MM.1S (cell line): ENCODE measurements at regions not wholly inside any gene's neighbourhood (a gene's known extent, or its start where the extent isn't known, plus 50 kb on each side); places are given as distances from the start of the nearest gene placed in this dataset.

ENCODE experiments used
- DNase-seq: peaks from one replicate; pipeline ENCODE4 v3.0.0-alpha.2; 2015
- H2AFZ ChIP-seq: fragments of 300-600 bp; sonication (generic); 2 replicates; pipeline ENCODE4 v1.6.0; 2016; ENCODE audit warnings: antibody characterized with exemption, low read length
- H3F3A ChIP-seq: fragments of 300-600 bp; sonication (generic); 2 replicates; pipeline ENCODE4 v1.6.1; 2016; ENCODE audit warnings: mild to moderate bottlenecking, antibody characterized with exemption, low read length, moderate library complexity, mixed read lengths; ENCODE audit not compliant: insufficient read depth
- H3K27ac ChIP-seq: fragments of 300-600 bp; sonication (generic); 2 replicates; pipeline ENCODE4 v1.5.1; 2016; ENCODE audit warnings: mild to moderate bottlenecking, low read length
- H3K27me3 ChIP-seq: fragments of 300-600 bp; sonication (generic); replicated peaks from 2 replicates; pipeline ENCODE4 v1.6.0; 2016; ENCODE audit warnings: low read length; ENCODE audit not compliant: insufficient read depth
- H3K36me3 ChIP-seq: fragments of 300-600 bp; sonication (generic); replicated peaks from 2 replicates; pipeline ENCODE4 v1.6.1; 2016; ENCODE audit warnings: mild to moderate bottlenecking, low read length, mixed read lengths; ENCODE audit not compliant: insufficient read depth
- H3K4me1 ChIP-seq: fragments of 300-600 bp; sonication (generic); 2 replicates; pipeline ENCODE4 v1.6.1; 2016; ENCODE audit warnings: low read length, mixed read lengths
- H3K4me2 ChIP-seq: fragments of 300-600 bp; sonication (generic); 2 replicates; pipeline ENCODE4 v1.6.0; 2016; ENCODE audit warnings: low read depth, low read length
- H3K4me3 ChIP-seq: fragments of 300-600 bp; sonication (generic); 2 replicates; pipeline ENCODE4 v1.5.1; 2016; ENCODE audit warnings: low read length, mixed read lengths
- H3K79me2 ChIP-seq: fragments of 300-600 bp; sonication (generic); 2 replicates; pipeline ENCODE4 v1.6.1; 2016; ENCODE audit warnings: mixed run types, low read length, mixed read lengths
- H3K9ac ChIP-seq: fragments of 300-600 bp; sonication (generic); 2 replicates; pipeline ENCODE4 v1.6.1; 2016; ENCODE audit warnings: low read length, mixed read lengths
- H3K9me2 ChIP-seq: fragments of 300-600 bp; sonication (generic); replicated peaks from 2 replicates; pipeline ENCODE4 v1.6.1; 2016; ENCODE audit warnings: mild to moderate bottlenecking, low read length, mixed read lengths; ENCODE audit not compliant: insufficient read depth
- H3K9me3 ChIP-seq: fragments of 300-600 bp; sonication (generic); replicated peaks from 2 replicates; pipeline ENCODE4 v1.6.1; 2016; ENCODE audit warnings: mild to moderate bottlenecking, low read length, mixed read lengths; ENCODE audit not compliant: insufficient read depth
- H4K20me1 ChIP-seq: fragments of 300-600 bp; sonication (generic); 2 replicates; pipeline ENCODE4 v1.6.1; 2016; ENCODE audit warnings: mild to moderate bottlenecking, low read length, moderate library complexity, mixed read lengths; ENCODE audit not compliant: insufficient read depth
- CTCF ChIP-seq: fragments of 300-600 bp; sonication (generic); IDR thresholded peaks from 2 replicates; pipeline ENCODE4 v1.5.1; 2016; ENCODE audit warnings: antibody characterized with exemption, low read length, mixed read lengths
- EZH2 ChIP-seq: fragments of 300-600 bp; sonication (generic); optimal IDR thresholded peaks from 2 replicates; pipeline ENCODE3; 2017; ENCODE audit warnings: low read depth, mild to moderate bottlenecking, antibody characterized with exemption, low read length, mixed read lengths
- EZH2phosphoT487 ChIP-seq: fragments of 300-600 bp; sonication (generic); IDR thresholded peaks from 2 replicates; pipeline ENCODE4 v1.6.1; 2018; ENCODE audit warnings: antibody characterized with exemption, low read length

- H2AFZ ChIP-seq, result no peak overlapping the region
Measured at GRCh38 chr2:6031200-6031867, 339.1 kb downstream of the SOX11 start.

GRCh38 chr2:6036211-6036610, 344.0 kb downstream of the SOX11 start:
- DNase-seq, result no peak
- Histone ChIP-seq H3K36me3 (no peaks in the 10 kb centered on the region), H3K4me1 (no peaks in the 10 kb centered on the region), H3K27me3 (no peaks in the 10 kb centered on the region), H3K27ac (no peak overlapping the region), H3K9ac (no peak overlapping the region), H3K79me2 (no peaks in the 10 kb centered on the region), H2AFZ (no peak overlapping the region), H4K20me1 (no peaks in the 10 kb centered on the region), H3K4me2 (no peak overlapping the region), H3K9me3 (no peaks in the 10 kb centered on the region), H3K4me3 (no peak overlapping the region), H3F3A (no peaks in the 10 kb centered on the region), H3K9me2 (no peaks in the 10 kb centered on the region)
- TF ChIP-seq EZH2 (no peak), CTCF (no peak), EZH2phosphoT487 (no peak)

More at GRCh38 chr2:6031200-6031867, 339.1 kb downstream of the SOX11 start:
- H3K4me2 ChIP-seq, result no peak overlapping the region
- no peak for DNase-seq
- no peaks in the 10 kb centered on the region for H3K9me2 ChIP-seq
- no peak overlapping the region for H3K4me3 ChIP-seq
- H3K4me1 ChIP-seq, result no peaks in the 10 kb centered on the region
- no peak for TF ChIP-seq EZH2phosphoT487
- no peak for TF ChIP-seq CTCF
- no peak for TF ChIP-seq EZH2
- H3K36me3 ChIP-seq, result no peaks in the 10 kb centered on the region
- no peak overlapping the region for H3K27ac ChIP-seq
- no peaks in the 10 kb centered on the region for H3F3A ChIP-seq
- no peaks in the 10 kb centered on the region for H3K9me3 ChIP-seq
- no peaks in the 10 kb centered on the region for H3K79me2 ChIP-seq
- no peaks in the 10 kb centered on the region for H3K27me3 ChIP-seq
- no peaks in the 10 kb centered on the region for H4K20me1 ChIP-seq
- H3K9ac ChIP-seq, result no peak overlapping the region

- H3K27ac ChIP-seq, result no peak overlapping the region
- no peak for DNase-seq
- H3K4me1 ChIP-seq, result no peaks in the 10 kb centered on the region
Measured at GRCh38 chr2:6043238-6043637, 351.1 kb downstream of the SOX11 start.

More at GRCh38 chr2:6043238-6043637, 351.1 kb downstream of the SOX11 start:
- Histone ChIP-seq H3F3A (no peaks in the 10 kb centered on the region), H2AFZ (no peak overlapping the region), H3K9me3 (no peaks in the 10 kb centered on the region), H3K4me2 (no peak overlapping the region), H4K20me1 (no peaks in the 10 kb centered on the region), H3K4me3 (no peak overlapping the region), H3K36me3 (no peaks in the 10 kb centered on the region), H3K79me2 (no peaks in the 10 kb centered on the region), H3K9ac (no peak overlapping the region), H3K27me3 (no peaks in the 10 kb centered on the region), H3K9me2 (no peaks in the 10 kb centered on the region)
- TF ChIP-seq EZH2 (no peak), EZH2phosphoT487 (no peak), CTCF (no peak)
